HepG2 (cell line): ENCODE measurements at regions not wholly inside any gene's neighbourhood (a gene's known extent, or its start where the extent isn't known, plus 50 kb on each side); places are given as distances from the start of the nearest gene placed in this dataset.

ENCODE experiments used
- KDM5A ChIP-seq: fragments of 200-600 bp; sonication (generic); IDR thresholded peaks from 2 replicates; pipeline ENCODE4 v1.7.0; 2018; ENCODE audit warnings: antibody characterized with exemption, mild to moderate bottlenecking, low read length, borderline replicate concordance
- POLR2G ChIP-seq: fragments of 200-400 bp; formaldehyde crosslinking; IDR thresholded peaks from 2 replicates; pipeline ENCODE4 v1.6.1; 2018; ENCODE audit warnings: mild to moderate bottlenecking, low read depth, low read length, moderate library complexity
- ZNF124 ChIP-seq: sonication (generic); formaldehyde crosslinking; IDR thresholded peaks from 2 replicates; pipeline ENCODE4 v1.4.0; 2020; ENCODE audit warnings: missing genetic modification reagents
- ZNF34 ChIP-seq: sonication (generic); formaldehyde crosslinking; IDR thresholded peaks from 2 replicates; pipeline ENCODE4 v1.4.0; 2020; ENCODE audit warnings: mild to moderate bottlenecking, missing genetic modification reagents, borderline replicate concordance
- TF ChIP-seq, protein P1 (sequence below): IDR thresholded peaks from 2 replicates; pipeline ENCODE4 v1.6.1; 2012; ENCODE audit warnings: low read depth, low read length, improper control_type of control experiment

DNA sequence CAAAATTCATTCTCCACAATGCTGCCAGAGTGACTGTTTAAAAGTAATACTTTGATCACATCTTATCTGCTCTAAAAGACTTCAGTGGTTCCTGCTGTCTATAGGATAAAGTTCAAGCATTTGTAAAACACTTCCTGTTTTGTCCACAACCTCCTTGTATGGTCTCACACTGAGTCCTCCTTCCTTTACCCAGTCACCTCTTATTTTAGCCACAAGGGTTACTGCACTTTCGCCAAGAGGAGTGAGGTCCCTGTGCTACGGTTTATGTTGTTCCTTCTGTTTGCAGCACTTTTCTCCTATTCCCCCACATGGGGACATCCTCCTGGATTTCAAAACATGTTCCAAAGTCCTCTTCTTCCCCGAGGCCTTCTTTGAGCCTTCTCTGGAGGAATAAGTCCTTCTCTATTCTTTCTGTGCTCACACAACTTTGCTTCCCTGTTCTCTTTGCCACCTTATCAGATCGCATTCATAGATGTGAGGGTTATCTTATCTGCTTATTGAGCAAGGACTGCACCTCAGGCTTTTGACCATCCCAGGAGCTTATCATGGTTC lies 112.2 kb upstream of the NABP1 start:
- TF ChIP-seq KDM5A, result no peak
- TF ChIP-seq, protein P1, sequence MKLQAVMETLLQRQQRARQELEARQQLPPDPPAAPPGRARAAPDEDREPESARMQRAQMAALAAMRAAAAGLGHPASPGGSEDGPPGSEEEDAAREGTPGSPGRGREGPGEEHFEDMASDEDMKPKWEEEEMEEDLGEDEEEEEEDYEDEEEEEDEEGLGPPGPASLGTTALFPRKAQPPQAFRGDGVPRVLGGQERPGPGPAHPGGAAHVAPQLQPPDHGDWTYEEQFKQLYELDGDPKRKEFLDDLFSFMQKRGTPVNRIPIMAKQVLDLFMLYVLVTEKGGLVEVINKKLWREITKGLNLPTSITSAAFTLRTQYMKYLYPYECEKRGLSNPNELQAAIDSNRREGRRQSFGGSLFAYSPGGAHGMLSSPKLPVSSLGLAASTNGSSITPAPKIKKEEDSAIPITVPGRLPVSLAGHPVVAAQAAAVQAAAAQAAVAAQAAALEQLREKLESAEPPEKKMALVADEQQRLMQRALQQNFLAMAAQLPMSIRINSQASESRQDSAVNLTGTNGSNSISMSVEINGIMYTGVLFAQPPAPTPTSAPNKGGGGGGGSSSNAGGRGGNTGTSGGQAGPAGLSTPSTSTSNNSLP, result no peak
- no peak for TF ChIP-seq ZNF34 (CRISPR knock-in tag)
- no peak for TF ChIP-seq POLR2G
- TF ChIP-seq ZNF124 (CRISPR knock-in tag), result no peak
